GM21381 (cell line): ENCODE measurements at regions not wholly inside any gene's neighbourhood (a gene's known extent, or its start where the extent isn't known, plus 50 kb on each side); places are given as distances from the start of the nearest gene placed in this dataset.

Experiments
- ATAC-seq: cut with Tn5 transposase; IDR thresholded peaks from one replicate; pipeline ENCODE4 v1.9.1; 2021; ENCODE audit warnings: mild to moderate bottlenecking, moderate library complexity; ENCODE audit not compliant: unreplicated experiment

GRCh38 chr5:32984851-32985610, 273.9 kb downstream of the NPR3 start:
- ATAC-seq, result no peak

GRCh38 chr5:32989815-32990214, 278.7 kb downstream of the NPR3 start:
- ATAC-seq, result no peak

GRCh38 chr5:32990593-32991420, 279.7 kb downstream of the NPR3 start:
- no peak for ATAC-seq

- no peak for ATAC-seq
Observed at GRCh38 chr5:32991421-32991815, 280.3 kb downstream of the NPR3 start.

- no peak for ATAC-seq
Observed at GRCh38 chr5:32996336-32996735, 285.2 kb downstream of the NPR3 start.

GRCh38 chr5:33008751-33009418, 297.8 kb downstream of the NPR3 start:
- ATAC-seq, result no peak

- no peak for ATAC-seq
Observed at GRCh38 chr5:33010846-33011245, 299.7 kb downstream of the NPR3 start.

- ATAC-seq, result no peak
Observed at GRCh38 chr5:33011801-33012200, 300.7 kb downstream of the NPR3 start.

- ATAC-seq, result no peak
Observed at GRCh38 chr5:33023649-33024048, 312.5 kb downstream of the NPR3 start.

- no peak for ATAC-seq
Observed at GRCh38 chr5:33032271-33033070, 321.4 kb downstream of the NPR3 start.

- no peak for ATAC-seq
Observed at GRCh38 chr5:33033516-33033915, 322.4 kb downstream of the NPR3 start.

GRCh38 chr5:33034777-33035176, 323.7 kb downstream of the NPR3 start:
- ATAC-seq, result no peak

- ATAC-seq, result no peak
Observed at GRCh38 chr5:33035851-33036527, 324.9 kb downstream of the NPR3 start.

- ATAC-seq, result no peak
Observed at GRCh38 chr5:33037076-33037475, 326.0 kb downstream of the NPR3 start.

- no peak for ATAC-seq
Observed at GRCh38 chr5:33041586-33041985, 330.5 kb downstream of the NPR3 start.

GRCh38 chr5:33043343-33043997, 332.3 kb downstream of the NPR3 start:
- ATAC-seq, result no peak

- ATAC-seq, result no peak
Observed at GRCh38 chr5:33046091-33046490, 335.0 kb downstream of the NPR3 start.

- ATAC-seq, result no peak
Observed at GRCh38 chr5:33048315-33048714, 337.2 kb downstream of the NPR3 start.

- no peak for ATAC-seq
Observed at GRCh38 chr5:33049298-33049697, 338.2 kb downstream of the NPR3 start.

- ATAC-seq, result no peak
Observed at GRCh38 chr5:33049842-33050241, 338.7 kb downstream of the NPR3 start.
